Testis (tissue), 2 donors: ENCODE measurements at regions not wholly inside any gene's neighbourhood (a gene's known extent, or its start where the extent isn't known, plus 50 kb on each side); places are given as distances from the start of the nearest gene placed in this dataset.

Source experiments
- POLR2A ChIP-seq: fragments of 450-650 bp; IDR thresholded peaks from one replicate; pipeline ENCODE4 v1.6.1; 2017; ENCODE audit warnings: antibody characterized with exemption, mild to moderate bottlenecking, moderate library complexity
- TF ChIP-seq, protein P1 (sequence below), 3 experiments: fragments of 450-650 bp in 2 of 3; fragments of 200-600 bp in 1 of 3; sonication (generic) in 1 of 3; IDR thresholded peaks; one replicate each; pipeline ENCODE4 v1.5.1; 2016 to 2019; ENCODE audit warnings: antibody characterized with exemption in 3 of 3, mild to moderate bottlenecking in 2 of 3, moderate library complexity in 1 of 3

DNA sequence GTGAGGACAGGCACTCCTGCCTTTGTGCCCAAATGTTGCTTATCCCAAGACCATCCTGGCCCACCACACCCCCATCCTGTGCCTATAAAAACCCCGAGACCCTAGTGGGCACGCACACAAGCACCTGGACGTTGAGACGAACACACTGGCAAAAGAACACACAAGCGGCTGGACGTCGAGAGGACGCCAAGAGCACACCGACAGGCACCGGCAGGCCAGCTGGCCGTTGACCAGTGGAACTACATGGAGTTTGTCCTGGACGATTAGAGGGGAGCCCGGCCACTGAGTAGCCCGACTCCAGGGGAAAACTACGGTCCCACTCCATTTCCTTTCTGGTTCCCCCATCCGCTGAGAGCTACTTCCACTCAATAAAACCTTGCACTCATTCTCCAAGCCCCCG lies 301.7 kb downstream of the PCDH10 start:
- TF ChIP-seq, protein P1, sequence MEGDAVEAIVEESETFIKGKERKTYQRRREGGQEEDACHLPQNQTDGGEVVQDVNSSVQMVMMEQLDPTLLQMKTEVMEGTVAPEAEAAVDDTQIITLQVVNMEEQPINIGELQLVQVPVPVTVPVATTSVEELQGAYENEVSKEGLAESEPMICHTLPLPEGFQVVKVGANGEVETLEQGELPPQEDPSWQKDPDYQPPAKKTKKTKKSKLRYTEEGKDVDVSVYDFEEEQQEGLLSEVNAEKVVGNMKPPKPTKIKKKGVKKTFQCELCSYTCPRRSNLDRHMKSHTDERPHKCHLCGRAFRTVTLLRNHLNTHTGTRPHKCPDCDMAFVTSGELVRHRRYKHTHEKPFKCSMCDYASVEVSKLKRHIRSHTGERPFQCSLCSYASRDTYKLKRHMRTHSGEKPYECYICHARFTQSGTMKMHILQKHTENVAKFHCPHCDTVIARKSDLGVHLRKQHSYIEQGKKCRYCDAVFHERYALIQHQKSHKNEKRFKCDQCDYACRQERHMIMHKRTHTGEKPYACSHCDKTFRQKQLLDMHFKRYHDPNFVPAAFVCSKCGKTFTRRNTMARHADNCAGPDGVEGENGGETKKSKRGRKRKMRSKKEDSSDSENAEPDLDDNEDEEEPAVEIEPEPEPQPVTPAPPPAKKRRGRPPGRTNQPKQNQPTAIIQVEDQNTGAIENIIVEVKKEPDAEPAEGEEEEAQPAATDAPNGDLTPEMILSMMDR (IDR thresholded peaks at IDR 0.05): no peak
- no peak for TF ChIP-seq POLR2A
